ENCODE measurements at regions not wholly inside any gene's neighbourhood (a gene's known extent, or its start where the extent isn't known, plus 50 kb on each side); places are given as distances from the start of the nearest gene placed in this dataset.

GRCh38 chr14:48598458-48598857 is 923.1 kb upstream of the MDGA2 start:
- no peak for TF ChIP-seq CTCF (conservative IDR thresholded peaks at IDR 0.05)
- no peak for TF ChIP-seq EZH2 (IDR thresholded peaks at IDR 0.05; ENCODE audit: low read depth)

Measured in PC-9 (cell line).